B cell (primary cell): ENCODE measurements at regions not wholly inside any gene's neighbourhood (a gene's known extent, or its start where the extent isn't known, plus 50 kb on each side); places are given as distances from the start of the nearest gene placed in this dataset.

Source experiments
- ATAC-seq: fragments of 200-7000 bp; cut with Tn5 transposase; one replicate; pipeline ENCODE4 v1.10.0; 2021; ENCODE audit warnings: low read depth, mild to moderate bottlenecking, moderate number of reproducible peaks, moderate library complexity
- CTCF ChIA-PET: fragments of 350-600 bp; sonication (Branson Sonifier 250); formaldehyde crosslinking; loops from one replicate; lab custom pipeline; 2021; ENCODE audit warnings: antibody characterized with exemption, inconsistent platforms; lab: Charles Lee
- POLR2A ChIA-PET: fragments of 350-600 bp; sonication (Branson Sonifier 250); formaldehyde crosslinking; loops from one replicate; lab custom pipeline; 2021; ENCODE audit warnings: antibody characterized with exemption; lab: Charles Lee
- DNase-seq: peaks from one replicate; pipeline ENCODE4 v3.0.0; 2013
- H2AFZ ChIP-seq: 2 replicates; pipeline ENCODE4 v1.6.1; 2012; ENCODE audit warnings: mild to moderate bottlenecking, low read depth, low read length; ENCODE audit not compliant: insufficient read depth, poor library complexity, severe bottlenecking
- H3K27ac ChIP-seq, 2 donors: 1 replicate in 1 of 2; 2 replicates in 1 of 2; pipeline ENCODE4 v1.5.1; 2012 to 2013; ENCODE audit warnings: low read length in 2 of 2, mild to moderate bottlenecking in 2 of 2, moderate library complexity in 1 of 2
- H3K27me3 ChIP-seq, 4 experiments: fragments of 200-600 bp in 1 of 4; sonication (generic) in 1 of 4; replicated peaks in 1 of 4; 1 replicate in 2 of 4; 2 replicates in 2 of 4; pipeline versions ENCODE4 v1.6.1 to v1.7.0; 2013 to 2016; ENCODE audit warnings: low read length in 3 of 4, mild to moderate bottlenecking in 2 of 4, mixed read lengths in 1 of 4, moderate library complexity in 1 of 4; ENCODE audit not compliant: insufficient read depth in 4 of 4, control insufficient read depth in 3 of 4; ENCODE audit errors: control extremely low read depth in 1 of 4
- H3K36me3 ChIP-seq, 2 experiments: replicated peaks in 1 of 2; 1 replicate in 1 of 2; 2 replicates in 1 of 2; pipeline versions ENCODE4 v1.6.1 to v1.7.1; 2013; ENCODE audit warnings: low read length in 1 of 2; ENCODE audit not compliant: insufficient read depth in 2 of 2, control insufficient read depth in 1 of 2; ENCODE audit errors: control extremely low read depth in 1 of 2, extremely low read depth in 1 of 2
- H3K4me1 ChIP-seq, 2 donors: fragments of 200-600 bp in 1 of 2; sonication (generic) in 1 of 2; 1 replicate in 1 of 2; 2 replicates in 1 of 2; pipeline versions ENCODE4 v1.5.1 to v1.6.1; 2013 to 2017; ENCODE audit warnings: low read length in 2 of 2; ENCODE audit not compliant: control insufficient read depth in 2 of 2, insufficient read depth in 2 of 2
- H3K4me2 ChIP-seq: replicated peaks from 2 replicates; pipeline ENCODE3; 2012; ENCODE audit warnings: mild to moderate bottlenecking, low read depth, low read length; ENCODE audit not compliant: poor library complexity, severe bottlenecking
- H3K4me3 ChIP-seq, 5 experiments: fragments of 200-600 bp in 1 of 5; sonication (generic) in 1 of 5; 1 replicate in 3 of 5; 2 replicates in 2 of 5; pipeline versions ENCODE4 v1.5.1 to v1.7.0; 2011 to 2016; ENCODE audit warnings: low read length in 4 of 5, mild to moderate bottlenecking in 4 of 5, low read depth in 2 of 5, control low read depth in 1 of 5, moderate library complexity in 1 of 5; ENCODE audit not compliant: insufficient read depth in 1 of 5; ENCODE audit errors: control extremely low read depth in 1 of 5, extremely low read depth in 1 of 5
- H3K79me2 ChIP-seq: fragments of 200-600 bp; sonication (generic); one replicate; pipeline ENCODE4 v1.6.0; 2016; ENCODE audit warnings: low read length; ENCODE audit not compliant: control insufficient read depth, insufficient read depth
- H3K9ac ChIP-seq: fragments of 200-600 bp; sonication (generic); 2 replicates; pipeline ENCODE4 v1.6.1; 2017; ENCODE audit warnings: mild to moderate bottlenecking, low read length, moderate library complexity
- H3K9me3 ChIP-seq, 3 donors: one replicate each; pipeline versions ENCODE4 v1.6.1 to v1.7.1; 2013; ENCODE audit warnings: low read length in 2 of 3; ENCODE audit not compliant: control insufficient read depth in 2 of 3, insufficient read depth in 1 of 3; ENCODE audit errors: control extremely low read depth in 1 of 3
- H4K20me1 ChIP-seq: 2 replicates; pipeline ENCODE4 v1.6.0; 2012; ENCODE audit warnings: mild to moderate bottlenecking, low read length; ENCODE audit not compliant: insufficient read depth, control insufficient read depth, poor library complexity, severe bottlenecking
- H3K27ac Mint-ChIP-seq: one replicate; pipeline ENCODE4 v1.8.0; 2021; ENCODE audit warnings: mixed read lengths
- H3K27me3 Mint-ChIP-seq: one replicate; pipeline ENCODE4 v1.8.0; 2021; ENCODE audit warnings: mixed read lengths
- H3K4me1 Mint-ChIP-seq: one replicate; pipeline ENCODE4 v1.8.0; 2021; ENCODE audit warnings: mixed read lengths
- H3K4me3 Mint-ChIP-seq: one replicate; pipeline ENCODE4 v1.8.0; 2021; ENCODE audit warnings: mixed read lengths
- H3K9me3 Mint-ChIP-seq: one replicate; pipeline ENCODE4 v1.8.0; 2022; ENCODE audit warnings: mixed read lengths; ENCODE audit not compliant: insufficient read depth
- CTCF ChIP-seq: fragments of 200-600 bp; IDR thresholded peaks from one replicate; pipeline ENCODE4 v1.8.0; 2022; ENCODE audit warnings: antibody characterized with exemption, mild to moderate bottlenecking
- EZH2 ChIP-seq: IDR thresholded peaks from 2 replicates; pipeline ENCODE4 v1.6.1; 2012; ENCODE audit warnings: borderline replicate concordance, low read depth, mild to moderate bottlenecking, moderate library complexity, low read length; ENCODE audit not compliant: insufficient read depth, poor library complexity, severe bottlenecking
- WGBS: methylation state at CpG from one replicate; pipeline ENCODE4 v1.1.5; 2013; ENCODE audit warnings: missing lambda C conversion rate; ENCODE audit not compliant: insufficient coverage; 5-methylcytosine and 5-hydroxymethylcytosine counted together
- intact Hi-C: fragments of 100-400 bp; cut with micrococcal nuclease; formaldehyde crosslinking; loops from one replicate; pipeline ENCODE4 v1.10.0; 2022

- WGBS, result 83% methylated on average over 1 of the region's 5 CpGs
- ATAC-seq (no peak), DNase-seq (no peak)
- ChIA-PET POLR2A (no interaction called here), CTCF (no interaction called here)
- Mint-ChIP-seq H3K4me1 (no peaks in the 10 kb centered on the region), H3K4me3 (no peak overlapping the region), H3K9me3 (no peaks in the 10 kb centered on the region), H3K27ac (no peak overlapping the region), H3K27me3 (peaks cover 56% of the 10 kb centered on the region)
- H3K9me3 ChIP-seq, result peaks cover 0 to 9% (median 0%) of the 10 kb centered on the region in 3 donors
- TF ChIP-seq CTCF, result no peak
- TF ChIP-seq EZH2, result no peak
- peaks cover 0 to 30% (median 14%) of the 10 kb centered on the region in 4 experiments for H3K27me3 ChIP-seq
- H3K9ac ChIP-seq, result no peak overlapping the region
- no peaks in the 10 kb centered on the region for H4K20me1 ChIP-seq
- no peak overlapping the region for H3K4me3 ChIP-seq
- no peaks in the 10 kb centered on the region for H3K79me2 ChIP-seq
- H3K4me2 ChIP-seq, result no peak overlapping the region
- H2AFZ ChIP-seq, result no peak overlapping the region
- H3K36me3 ChIP-seq, result no peaks in the 10 kb centered on the region
- no peaks in the 10 kb centered on the region for H3K4me1 ChIP-seq
- intact Hi-C loops, result no loop called here
- H3K27ac ChIP-seq, result no peak overlapping the region
Measured at GRCh38 chr6:148193063-148193680, 149.5 kb upstream of the SASH1 start.

- H2AFZ ChIP-seq, result no peak overlapping the region
- ChIA-PET CTCF (no interaction called here), POLR2A (no interaction called here)
Measured at GRCh38 chr6:148195511-148195910, 147.1 kb upstream of the SASH1 start.

More at GRCh38 chr6:148195511-148195910, 147.1 kb upstream of the SASH1 start:
- H3K9me3 Mint-ChIP-seq, result no peaks in the 10 kb centered on the region
- intact Hi-C loops, result no loop called here
- H3K4me3 ChIP-seq, result no peak overlapping the region
- peaks cover 55% of the 10 kb centered on the region for H3K27me3 Mint-ChIP-seq
- DNase-seq, result no peak
- no peaks in the 10 kb centered on the region for H4K20me1 ChIP-seq
- H3K4me1 ChIP-seq, result no peaks in the 10 kb centered on the region
- no peak overlapping the region for H3K9ac ChIP-seq
- H3K9me3 ChIP-seq, result peaks cover 0 to 9% (median 0%) of the 10 kb centered on the region in 3 donors
- H3K4me3 Mint-ChIP-seq, result no peak overlapping the region
- H3K4me2 ChIP-seq, result no peak overlapping the region
- TF ChIP-seq CTCF, result no peak
- no peak for TF ChIP-seq EZH2
- no peaks in the 10 kb centered on the region for H3K36me3 ChIP-seq
- WGBS, result 86% methylated on average over 5 of the region's 5 CpGs
- peaks cover 0 to 31% (median 20%) of the 10 kb centered on the region in 4 experiments for H3K27me3 ChIP-seq
- H3K27ac ChIP-seq, result no peak overlapping the region
- no peak for ATAC-seq
- no peak overlapping the region for H3K27ac Mint-ChIP-seq
- H3K4me1 Mint-ChIP-seq, result no peaks in the 10 kb centered on the region
- no peaks in the 10 kb centered on the region for H3K79me2 ChIP-seq
